ENCODE measurements at regions not wholly inside any gene's neighbourhood (a gene's known extent, or its start where the extent isn't known, plus 50 kb on each side); places are given as distances from the start of the nearest gene placed in this dataset.

- TF ChIP-seq GATA1 (IDR thresholded peaks at IDR 0.05; ENCODE audit: low read depth, low read length), result no peak
- TF ChIP-seq POLR2A (IDR thresholded peaks at IDR 0.05; ENCODE audit: low read length), result no peak
Measured at GRCh38 chr17:15092261-15092660, 172.9 kb downstream of the PMP22 start.
